Glutamatergic neuron (in vitro differentiated cells): ENCODE measurements at regions not wholly inside any gene's neighbourhood (a gene's known extent, or its start where the extent isn't known, plus 50 kb on each side); places are given as distances from the start of the nearest gene placed in this dataset.
A peak's percentile ranks its signal among the peaks of the same experiment; 100 is the strongest.

Experiments used
- DNase-seq: peaks from one replicate; pipeline ENCODE4 v3.0.0; 2022
- H3K27ac Mint-ChIP-seq: one replicate; pipeline ENCODE4 v1.8.0; 2020; ENCODE audit warnings: mild to moderate bottlenecking, mixed read lengths, inconsistent platforms; ENCODE audit not compliant: unreplicated experiment
- H3K27me3 Mint-ChIP-seq: one replicate; pipeline ENCODE4 v1.8.0; 2020; ENCODE audit warnings: mild to moderate bottlenecking, moderate library complexity, mixed read lengths, inconsistent platforms; ENCODE audit not compliant: unreplicated experiment
- H3K36me3 Mint-ChIP-seq: one replicate; pipeline ENCODE4 v1.8.0; 2020; ENCODE audit warnings: mild to moderate bottlenecking, mixed read lengths, inconsistent platforms; ENCODE audit not compliant: unreplicated experiment
- H3K4me1 Mint-ChIP-seq: one replicate; pipeline ENCODE4 v1.8.0; 2020; ENCODE audit warnings: mild to moderate bottlenecking, low read depth, mixed read lengths, inconsistent platforms; ENCODE audit not compliant: unreplicated experiment
- H3K4me3 Mint-ChIP-seq: one replicate; pipeline ENCODE4 v1.8.0; 2020; ENCODE audit warnings: mild to moderate bottlenecking, mixed read lengths, inconsistent platforms; ENCODE audit not compliant: unreplicated experiment
- H3K9me3 Mint-ChIP-seq: one replicate; pipeline ENCODE4 v1.8.0; 2020; ENCODE audit warnings: mild to moderate bottlenecking, moderate library complexity, mixed read lengths, inconsistent platforms; ENCODE audit not compliant: unreplicated experiment
- CTCF ChIP-seq: fragments of 200-600 bp; sonication (generic); IDR thresholded peaks from one replicate; pipeline ENCODE4 v1.5.0; 2021; ENCODE audit not compliant: partially characterized antibody, unreplicated experiment

GRCh38 chr5:143509758-143510221, 106.3 kb upstream of the NR3C1 start:
- Mint-ChIP-seq H3K4me1 (no peaks in the 10 kb centered on the region), H3K27ac (no peak overlapping the region), H3K9me3 (no peaks in the 10 kb centered on the region), H3K4me3 (no peak overlapping the region), H3K36me3 (no peaks in the 10 kb centered on the region), H3K27me3 (peaks cover 2% of the 10 kb centered on the region)
- no peak for DNase-seq
- TF ChIP-seq CTCF, result no peak

- Mint-ChIP-seq H3K9me3 (peaks cover 2% of the 10 kb centered on the region), H3K27me3 (peaks cover under 1% of the 10 kb centered on the region), H3K36me3 (no peaks in the 10 kb centered on the region), H3K4me3 (no peak overlapping the region), H3K4me1 (no peaks in the 10 kb centered on the region), H3K27ac (no peak overlapping the region)
- DNase-seq, result no peak
- TF ChIP-seq CTCF, result no peak
Observed at GRCh38 chr5:143506836-143507552, 103.5 kb upstream of the NR3C1 start.

- H3K36me3 Mint-ChIP-seq, result no peaks in the 10 kb centered on the region
- no peak for DNase-seq
- H3K4me1 Mint-ChIP-seq, result no peaks in the 10 kb centered on the region
- H3K27ac Mint-ChIP-seq, result no peak overlapping the region
- no peak for TF ChIP-seq CTCF
- no peak overlapping the region for H3K4me3 Mint-ChIP-seq
- H3K9me3 Mint-ChIP-seq, result peaks cover 2% of the 10 kb centered on the region
- no peaks in the 10 kb centered on the region for H3K27me3 Mint-ChIP-seq
Observed at GRCh38 chr5:143505934-143506333, 102.4 kb upstream of the NR3C1 start.

- no peaks in the 10 kb centered on the region for H3K27me3 Mint-ChIP-seq
- TF ChIP-seq CTCF, result no peak
- no peak overlapping the region for H3K4me3 Mint-ChIP-seq
- H3K9me3 Mint-ChIP-seq, result peaks cover 2% of the 10 kb centered on the region
- H3K27ac Mint-ChIP-seq, result no peak overlapping the region
- H3K4me1 Mint-ChIP-seq, result no peaks in the 10 kb centered on the region
- no peak for DNase-seq
- H3K36me3 Mint-ChIP-seq, result no peaks in the 10 kb centered on the region
Observed at GRCh38 chr5:143505354-143505753, 101.9 kb upstream of the NR3C1 start.

DNA sequence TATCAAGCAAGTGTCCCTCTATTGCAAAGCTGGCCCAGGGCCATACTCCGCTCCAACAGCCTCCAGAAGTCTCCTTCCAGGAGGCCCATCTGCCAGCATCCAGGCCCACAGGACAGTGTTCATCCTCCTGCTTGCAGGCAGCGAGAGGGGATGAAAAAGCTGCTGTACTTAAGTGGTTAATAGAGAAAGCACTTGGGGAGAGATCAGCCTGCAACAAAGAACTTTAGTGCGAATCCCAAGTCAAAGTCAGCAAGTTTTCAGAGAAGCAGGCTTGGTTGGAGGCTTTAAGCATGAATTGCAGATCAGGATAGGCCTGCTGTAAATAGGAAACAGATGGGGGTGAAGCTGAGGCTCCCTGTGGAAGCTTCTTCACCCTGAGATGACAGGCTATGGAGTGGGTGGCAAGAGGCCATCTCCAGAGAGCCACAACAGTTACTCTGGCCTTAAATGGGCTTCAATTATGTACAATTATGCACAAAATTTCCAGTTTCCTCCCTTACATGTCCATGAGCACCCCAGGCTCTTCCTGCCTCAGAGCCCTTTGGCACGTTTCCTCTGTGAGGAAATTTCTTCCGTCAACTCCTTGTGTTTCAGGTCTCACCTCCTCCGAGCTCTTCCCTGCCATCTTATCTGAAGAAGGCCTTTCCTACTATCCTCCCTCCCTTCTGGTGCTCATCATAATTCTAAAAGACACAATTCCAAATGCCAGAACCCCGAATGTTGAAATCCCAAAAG, 98.0 kb upstream of the NR3C1 start:
- TF ChIP-seq CTCF, result no peak
- Mint-ChIP-seq H3K27ac (peak overlapping the region; percentile 1), H3K27me3 (no peaks in the 10 kb centered on the region), H3K4me3 (no peak overlapping the region), H3K9me3 (peaks cover 2% of the 10 kb centered on the region), H3K36me3 (no peaks in the 10 kb centered on the region), H3K4me1 (no peaks in the 10 kb centered on the region)
- DNase-seq, result no peak
